ENCODE measurements at regions not wholly inside any gene's neighbourhood (a gene's known extent, or its start where the extent isn't known, plus 50 kb on each side); places are given as distances from the start of the nearest gene placed in this dataset.

DNA sequence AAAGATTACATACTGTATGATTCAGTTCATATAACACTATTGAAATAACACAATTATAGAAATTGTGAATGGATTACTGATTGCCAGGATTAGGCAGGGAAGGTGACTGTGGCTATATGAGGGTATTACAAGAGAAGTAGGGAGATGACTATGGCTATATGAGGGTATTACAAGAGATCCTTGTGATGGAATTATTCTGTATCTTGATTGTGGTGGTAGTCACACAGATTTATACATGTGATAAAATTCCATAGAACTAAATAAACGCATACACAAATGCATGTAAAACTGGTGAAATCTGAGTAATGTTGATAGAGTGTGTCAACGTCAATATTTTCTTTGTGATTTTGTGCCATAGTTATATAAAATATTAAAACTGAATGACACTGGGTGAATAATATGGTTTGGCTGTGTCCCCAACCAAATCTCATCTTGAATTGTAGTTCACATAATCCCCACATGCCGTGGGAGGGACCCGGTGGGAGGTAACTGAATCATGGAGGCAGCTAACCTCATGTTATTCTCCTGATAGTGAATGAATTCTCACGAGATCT is 615.6 kb upstream of the PKN2 start:
- H3K4me1 ChIP-seq (ENCODE audit: insufficient read depth, low read length, severe bottlenecking) = no peaks in the 10 kb centered on the region
- no peaks in the 10 kb centered on the region for H3K79me2 ChIP-seq (ENCODE audit: insufficient read depth, low read length)
- no peak overlapping the region for H3K4me3 ChIP-seq (ENCODE audit: low read depth, low read length, poor library complexity, severe bottlenecking)
- TF ChIP-seq EZH2 (IDR thresholded peaks at IDR 0.05; ENCODE audit: borderline replicate concordance, low read length) = no peak
- H3K36me3 ChIP-seq (ENCODE audit: insufficient read depth, low read length) = no peaks in the 10 kb centered on the region
- no peaks in the 10 kb centered on the region for H3K27me3 ChIP-seq (ENCODE audit: insufficient read depth, low read length)
- H2AFZ ChIP-seq (ENCODE audit: low read length) = no peak overlapping the region
- no peak overlapping the region for H3K4me2 ChIP-seq (ENCODE audit: low read length)
- no peaks in the 10 kb centered on the region for H4K20me1 ChIP-seq (ENCODE audit: insufficient read depth, low read length)
- H3K27ac ChIP-seq (ENCODE audit: low read depth, low read length, poor library complexity, severe bottlenecking) = no peak overlapping the region
- H3K9me2 ChIP-seq (ENCODE audit: low read depth, low read length) = no peaks in the 10 kb centered on the region
- no peaks in the 10 kb centered on the region for H3K9me3 ChIP-seq (ENCODE audit: low read length)
- no peak overlapping the region for H3K9ac ChIP-seq (ENCODE audit: low read length)
- H3F3A ChIP-seq (ENCODE audit: insufficient read depth, low read length) = no peaks in the 10 kb centered on the region

DNA sequence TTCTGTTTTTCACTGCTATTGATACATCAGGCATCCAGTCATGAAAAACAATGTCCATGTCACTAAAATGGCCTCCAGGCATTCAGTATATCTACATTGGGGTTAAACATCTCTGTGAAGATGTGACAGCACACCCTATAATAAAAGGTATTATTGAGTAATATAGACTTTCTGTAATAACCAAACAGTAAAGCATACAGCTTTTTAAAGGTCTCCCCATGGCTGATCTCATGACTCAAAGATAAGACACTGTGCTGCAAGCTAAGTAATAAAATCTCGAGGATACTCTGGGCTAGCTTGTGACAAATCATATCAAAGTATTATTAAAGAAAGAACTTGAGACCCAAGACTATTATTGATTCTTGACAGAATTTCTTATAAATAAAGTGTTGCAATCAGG is 613.1 kb upstream of the PKN2 start:
- Histone ChIP-seq H3K36me3 (ENCODE audit: insufficient read depth, low read length) (no peaks in the 10 kb centered on the region), H3K9me2 (ENCODE audit: low read depth, low read length) (no peaks in the 10 kb centered on the region), H3K9me3 (ENCODE audit: low read length) (no peaks in the 10 kb centered on the region), H3K4me1 (ENCODE audit: insufficient read depth, low read length, severe bottlenecking) (no peaks in the 10 kb centered on the region), H3K4me2 (ENCODE audit: low read length) (no peak overlapping the region), H3K4me3 (ENCODE audit: low read depth, low read length, poor library complexity, severe bottlenecking) (no peak overlapping the region), H3F3A (ENCODE audit: insufficient read depth, low read length) (no peaks in the 10 kb centered on the region), H2AFZ (ENCODE audit: low read length) (no peak overlapping the region), H3K27me3 (ENCODE audit: insufficient read depth, low read length) (no peaks in the 10 kb centered on the region), H3K27ac (ENCODE audit: low read depth, low read length, poor library complexity, severe bottlenecking) (no peak overlapping the region), H3K79me2 (ENCODE audit: insufficient read depth, low read length) (no peaks in the 10 kb centered on the region), H4K20me1 (ENCODE audit: insufficient read depth, low read length) (no peaks in the 10 kb centered on the region), H3K9ac (ENCODE audit: low read length) (no peak overlapping the region)
- no peak for TF ChIP-seq EZH2 (IDR thresholded peaks at IDR 0.05; ENCODE audit: borderline replicate concordance, low read length)
- TF ChIP-seq, protein P1, sequence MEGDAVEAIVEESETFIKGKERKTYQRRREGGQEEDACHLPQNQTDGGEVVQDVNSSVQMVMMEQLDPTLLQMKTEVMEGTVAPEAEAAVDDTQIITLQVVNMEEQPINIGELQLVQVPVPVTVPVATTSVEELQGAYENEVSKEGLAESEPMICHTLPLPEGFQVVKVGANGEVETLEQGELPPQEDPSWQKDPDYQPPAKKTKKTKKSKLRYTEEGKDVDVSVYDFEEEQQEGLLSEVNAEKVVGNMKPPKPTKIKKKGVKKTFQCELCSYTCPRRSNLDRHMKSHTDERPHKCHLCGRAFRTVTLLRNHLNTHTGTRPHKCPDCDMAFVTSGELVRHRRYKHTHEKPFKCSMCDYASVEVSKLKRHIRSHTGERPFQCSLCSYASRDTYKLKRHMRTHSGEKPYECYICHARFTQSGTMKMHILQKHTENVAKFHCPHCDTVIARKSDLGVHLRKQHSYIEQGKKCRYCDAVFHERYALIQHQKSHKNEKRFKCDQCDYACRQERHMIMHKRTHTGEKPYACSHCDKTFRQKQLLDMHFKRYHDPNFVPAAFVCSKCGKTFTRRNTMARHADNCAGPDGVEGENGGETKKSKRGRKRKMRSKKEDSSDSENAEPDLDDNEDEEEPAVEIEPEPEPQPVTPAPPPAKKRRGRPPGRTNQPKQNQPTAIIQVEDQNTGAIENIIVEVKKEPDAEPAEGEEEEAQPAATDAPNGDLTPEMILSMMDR (IDR thresholded peaks at IDR 0.05; ENCODE audit: low read length) = no peak

DNA sequence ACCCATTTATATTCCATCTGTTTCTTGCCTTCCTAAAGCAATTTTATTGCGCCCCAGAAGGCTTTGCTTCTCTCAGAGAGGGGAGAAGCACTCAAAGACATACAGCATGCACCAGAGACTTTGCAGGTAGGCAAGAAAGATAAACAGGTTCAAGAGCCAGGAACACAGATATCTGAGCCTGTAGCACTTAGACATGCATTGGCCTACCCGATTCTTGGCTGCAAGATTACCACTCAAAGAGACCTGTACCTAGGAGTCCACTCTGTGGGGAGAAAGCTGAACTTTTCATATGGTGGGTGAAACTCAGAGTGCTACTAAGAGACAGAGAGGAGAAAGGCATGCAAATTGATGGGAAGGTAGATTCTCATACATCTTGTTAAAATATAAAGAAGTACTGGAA is 609.4 kb upstream of the PKN2 start:
- no peak overlapping the region for H3K27ac ChIP-seq (ENCODE audit: low read depth, low read length, poor library complexity, severe bottlenecking)
- no peaks in the 10 kb centered on the region for H3F3A ChIP-seq (ENCODE audit: insufficient read depth, low read length)
- TF ChIP-seq, protein P1 (IDR thresholded peaks at IDR 0.05; ENCODE audit: low read length) = no peak
- no peak for TF ChIP-seq EZH2 (IDR thresholded peaks at IDR 0.05; ENCODE audit: borderline replicate concordance, low read length)
- no peak overlapping the region for H3K4me3 ChIP-seq (ENCODE audit: low read depth, low read length, poor library complexity, severe bottlenecking)
- H3K9ac ChIP-seq (ENCODE audit: low read length) = no peak overlapping the region
- H3K79me2 ChIP-seq (ENCODE audit: insufficient read depth, low read length) = no peaks in the 10 kb centered on the region
- no peaks in the 10 kb centered on the region for H3K9me2 ChIP-seq (ENCODE audit: low read depth, low read length)
- no peak overlapping the region for H2AFZ ChIP-seq (ENCODE audit: low read length)
- H3K4me2 ChIP-seq (ENCODE audit: low read length) = no peak overlapping the region
- H3K36me3 ChIP-seq (ENCODE audit: insufficient read depth, low read length) = no peaks in the 10 kb centered on the region
- H3K9me3 ChIP-seq (ENCODE audit: low read length) = no peaks in the 10 kb centered on the region
- no peaks in the 10 kb centered on the region for H3K4me1 ChIP-seq (ENCODE audit: insufficient read depth, low read length, severe bottlenecking)
- no peaks in the 10 kb centered on the region for H4K20me1 ChIP-seq (ENCODE audit: insufficient read depth, low read length)
- no peaks in the 10 kb centered on the region for H3K27me3 ChIP-seq (ENCODE audit: insufficient read depth, low read length)

DNA sequence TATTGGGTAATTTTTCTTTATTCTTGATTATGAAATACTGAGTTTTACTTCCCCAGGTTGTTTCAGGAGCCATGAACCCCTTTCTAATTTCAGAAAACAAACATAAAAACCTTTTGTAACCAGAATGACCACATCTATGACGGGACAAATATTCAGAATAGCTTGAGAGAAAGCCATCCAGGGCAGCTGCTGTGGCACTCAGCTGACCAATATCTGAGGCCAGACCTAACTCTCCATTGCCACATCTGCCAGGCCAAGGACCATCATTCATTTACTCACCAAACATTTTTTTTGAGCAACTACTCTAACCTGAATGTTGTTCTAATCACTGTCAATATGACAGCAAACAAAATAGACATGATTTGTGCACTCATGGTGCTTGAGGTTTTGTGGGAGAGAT is 608.3 kb upstream of the PKN2 start:
- no peak for TF ChIP-seq EZH2 (IDR thresholded peaks at IDR 0.05; ENCODE audit: borderline replicate concordance, low read length)
- TF ChIP-seq, protein P1 (IDR thresholded peaks at IDR 0.05; ENCODE audit: low read length) = no peak
- Histone ChIP-seq H3K79me2 (ENCODE audit: insufficient read depth, low read length) (no peaks in the 10 kb centered on the region), H3K27me3 (ENCODE audit: insufficient read depth, low read length) (no peaks in the 10 kb centered on the region)

More for the DNA sequence above, 608.3 kb upstream of the PKN2 start:
- no peak overlapping the region for H3K4me2 ChIP-seq (ENCODE audit: low read length)
- no peak overlapping the region for H3K4me3 ChIP-seq (ENCODE audit: low read depth, low read length, poor library complexity, severe bottlenecking)
- no peaks in the 10 kb centered on the region for H3K9me3 ChIP-seq (ENCODE audit: low read length)
- no peaks in the 10 kb centered on the region for H3K4me1 ChIP-seq (ENCODE audit: insufficient read depth, low read length, severe bottlenecking)
- H2AFZ ChIP-seq (ENCODE audit: low read length) = no peak overlapping the region
- H3K27ac ChIP-seq (ENCODE audit: low read depth, low read length, poor library complexity, severe bottlenecking) = no peak overlapping the region
- H3F3A ChIP-seq (ENCODE audit: insufficient read depth, low read length) = no peaks in the 10 kb centered on the region
- H3K9me2 ChIP-seq (ENCODE audit: low read depth, low read length) = no peaks in the 10 kb centered on the region
- no peaks in the 10 kb centered on the region for H3K36me3 ChIP-seq (ENCODE audit: insufficient read depth, low read length)
- no peaks in the 10 kb centered on the region for H4K20me1 ChIP-seq (ENCODE audit: insufficient read depth, low read length)
- H3K9ac ChIP-seq (ENCODE audit: low read length) = no peak overlapping the region

Data from OCI-LY1 (cell line).